GM19351 (cell line): ENCODE measurements at regions not wholly inside any gene's neighbourhood (a gene's known extent, or its start where the extent isn't known, plus 50 kb on each side); places are given as distances from the start of the nearest gene placed in this dataset.
A peak's percentile ranks its signal among the peaks of the same experiment; 100 is the strongest.
"Not testable (repeated sequence)": the region's sequence is repeated elsewhere in the genome, so short reads cannot be mapped to it uniquely, and the experiment has no call there.

Experiments used
- ATAC-seq: cut with Tn5 transposase; IDR thresholded peaks from one replicate; pipeline ENCODE4 v1.9.1; 2021; ENCODE audit warnings: mild to moderate bottlenecking, moderate library complexity; ENCODE audit not compliant: unreplicated experiment

GRCh38 chr12:13570005-13570694 is 373.6 kb downstream of the EMP1 start:
- ATAC-seq, result no peak

GRCh38 chr12:13566292-13566691 is 369.8 kb downstream of the EMP1 start:
- no peak for ATAC-seq

GRCh38 chr12:13564266-13564810 is 367.8 kb downstream of the EMP1 start:
- no peak for ATAC-seq

GRCh38 chr12:13563743-13564125 is 367.2 kb downstream of the EMP1 start:
- ATAC-seq, result no peak

- no peak for ATAC-seq
Observed at GRCh38 chr12:13562915-13563742, 366.6 kb downstream of the EMP1 start.

- ATAC-seq, result no peak
Observed at GRCh38 chr12:13561923-13562322, 365.4 kb downstream of the EMP1 start.

GRCh38 chr12:13559318-13559978 is 362.9 kb downstream of the EMP1 start:
- no peak for ATAC-seq

- ATAC-seq, result no peak
Observed at GRCh38 chr12:13552830-13553229, 356.3 kb downstream of the EMP1 start.

- no peak for ATAC-seq
Observed at GRCh38 chr12:13547283-13547682, 350.8 kb downstream of the EMP1 start.

GRCh38 chr12:13546231-13546630 is 349.7 kb downstream of the EMP1 start:
- no peak for ATAC-seq

GRCh38 chr12:13539051-13539450 is 342.5 kb downstream of the EMP1 start:
- no peak for ATAC-seq

- no peak for ATAC-seq
Observed at GRCh38 chr12:13538136-13538535, 341.6 kb downstream of the EMP1 start.

GRCh38 chr12:13537623-13538022 is 341.1 kb downstream of the EMP1 start:
- ATAC-seq, result peak; percentile 78

GRCh38 chr12:13536219-13536910 is 339.8 kb downstream of the EMP1 start:
- ATAC-seq, result peak; percentile 94

- ATAC-seq, result no peak
Observed at GRCh38 chr12:13534645-13535398, 338.3 kb downstream of the EMP1 start.

GRCh38 chr12:13534242-13534641 is 337.7 kb downstream of the EMP1 start:
- no peak for ATAC-seq

GRCh38 chr12:13530966-13531365 is 334.4 kb downstream of the EMP1 start:
- no peak for ATAC-seq

- not testable (repeated sequence) for ATAC-seq
Observed at GRCh38 chr12:13526185-13526921, 329.8 kb downstream of the EMP1 start.

GRCh38 chr12:13523536-13524307 is 327.2 kb downstream of the EMP1 start:
- no peak for ATAC-seq
